ENCODE measurements at regions not wholly inside any gene's neighbourhood (a gene's known extent, or its start where the extent isn't known, plus 50 kb on each side); places are given as distances from the start of the nearest gene placed in this dataset.

DNA sequence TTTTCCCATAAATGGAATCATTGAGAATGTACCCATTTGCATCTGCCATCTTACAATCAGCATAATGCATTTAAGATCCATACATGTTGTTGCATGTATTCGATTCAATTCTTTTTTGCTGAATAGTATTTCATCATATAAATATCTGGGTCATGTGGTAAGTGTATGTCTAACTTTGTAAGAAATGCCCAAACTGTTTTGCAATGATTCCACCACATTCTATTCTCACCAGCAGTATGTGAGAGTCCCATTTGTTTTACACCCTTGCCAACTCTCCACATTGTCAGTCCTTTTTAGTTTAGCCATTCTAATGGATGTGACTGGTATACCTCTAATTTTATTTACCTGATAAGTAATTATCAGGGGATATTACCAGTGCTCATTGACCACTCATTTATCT lies 115.8 kb upstream of the PBX1 start:
- TF ChIP-seq CTCF (IDR thresholded peaks at IDR 0.05) (no peak), POLR2AphosphoS5 (IDR thresholded peaks at IDR 0.05) (no peak)

All from upper lobe of left lung (tissue), 4 donors.